Esophagus muscularis mucosa (tissue), 4 donors: ENCODE measurements at regions not wholly inside any gene's neighbourhood (a gene's known extent, or its start where the extent isn't known, plus 50 kb on each side); places are given as distances from the start of the nearest gene placed in this dataset.

Experiments
- CTCF ChIP-seq, 3 experiments: fragments of 200-600 bp in 2 of 3; fragments of 450-650 bp in 1 of 3; sonication (generic) in 2 of 3; IDR thresholded peaks; one replicate each; pipeline ENCODE4 v1.5.1; 2017 to 2019; ENCODE audit warnings: antibody characterized with exemption in 3 of 3, mild to moderate bottlenecking in 2 of 3, moderate library complexity in 1 of 3
- EP300 ChIP-seq: sonication (generic); formaldehyde crosslinking; IDR thresholded peaks from one replicate; pipeline ENCODE4 v1.6.1; 2017; ENCODE audit warnings: antibody characterized with exemption
- POLR2AphosphoS5 ChIP-seq, 2 donors: sonication (generic); formaldehyde crosslinking; IDR thresholded peaks; one replicate each; pipeline ENCODE4 v1.6.1; 2017; ENCODE audit warnings: antibody characterized with exemption in 2 of 2

- no peak for TF ChIP-seq CTCF (IDR thresholded peaks at IDR 0.05)
- no peak for TF ChIP-seq POLR2AphosphoS5 (IDR thresholded peaks at IDR 0.05)
- no peak for TF ChIP-seq EP300
These were observed 611.4 kb upstream of the HS6ST1 start for GRCh38 chr2:128930101-128930500.
